HG02870 (cell line): ENCODE measurements at regions not wholly inside any gene's neighbourhood (a gene's known extent, or its start where the extent isn't known, plus 50 kb on each side); places are given as distances from the start of the nearest gene placed in this dataset.

Experiments
- ATAC-seq: cut with Tn5 transposase; IDR thresholded peaks from one replicate; pipeline ENCODE4 v1.9.1; 2021; ENCODE audit warnings: mild to moderate bottlenecking, moderate library complexity; ENCODE audit not compliant: unreplicated experiment

DNA sequence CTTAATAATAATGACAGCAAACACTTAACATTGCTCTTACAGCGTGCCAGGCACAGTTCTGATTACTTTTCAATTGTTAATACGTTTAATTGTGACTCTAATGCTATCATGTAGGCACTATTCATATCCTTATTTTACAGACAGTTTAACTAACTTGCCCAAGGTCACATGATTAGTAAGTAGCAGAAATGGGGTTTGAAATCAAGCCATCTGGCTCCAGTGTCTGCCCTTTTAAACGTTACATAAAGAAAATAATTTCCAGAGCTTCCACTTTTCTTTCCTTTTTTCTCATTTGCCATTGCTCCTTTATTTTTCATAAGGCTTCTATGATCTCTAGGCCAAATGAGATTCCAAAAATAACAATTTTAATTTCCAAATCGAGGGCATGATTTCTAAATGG is 50.6 kb upstream of the IKZF2 start:
- no peak for ATAC-seq

DNA sequence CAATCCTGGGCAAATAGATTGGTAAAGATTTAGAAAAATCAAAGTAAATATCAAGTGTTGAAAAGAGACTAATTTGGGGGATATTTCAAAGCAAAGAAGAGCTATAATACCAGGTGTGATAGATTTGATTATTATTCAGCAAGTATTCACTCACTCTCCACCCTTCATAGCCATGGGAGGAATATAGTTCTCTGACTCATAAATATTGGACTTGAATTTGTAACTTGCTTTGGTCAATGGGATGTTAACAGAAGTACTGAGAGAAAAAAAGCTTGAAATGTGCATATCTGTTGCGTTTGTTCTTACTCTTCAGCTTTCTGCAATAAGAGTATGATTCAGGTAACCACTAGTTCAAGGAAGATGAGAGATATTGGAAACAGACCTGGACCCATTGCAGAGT is 54.5 kb upstream of the IKZF2 start:
- ATAC-seq: no peak

DNA sequence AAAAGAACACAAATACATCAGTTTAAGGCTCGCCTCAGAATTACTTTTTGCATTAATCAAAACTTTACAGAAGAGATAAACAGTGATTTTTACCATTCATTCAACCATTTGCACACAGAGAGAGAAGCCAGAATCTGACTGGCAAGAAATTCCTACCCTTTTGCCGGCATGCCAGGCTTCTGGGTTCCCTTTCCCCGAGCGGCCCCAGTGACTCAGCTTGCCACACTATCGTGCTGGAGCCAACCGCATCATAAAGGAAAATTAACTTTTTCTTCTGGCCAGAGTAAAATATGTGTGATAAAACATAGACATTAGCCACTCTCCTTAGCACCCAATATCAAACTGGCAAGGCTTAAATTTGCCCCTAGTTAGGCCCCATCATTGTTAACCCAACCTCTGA is 61.8 kb upstream of the IKZF2 start:
- ATAC-seq: no peak

DNA sequence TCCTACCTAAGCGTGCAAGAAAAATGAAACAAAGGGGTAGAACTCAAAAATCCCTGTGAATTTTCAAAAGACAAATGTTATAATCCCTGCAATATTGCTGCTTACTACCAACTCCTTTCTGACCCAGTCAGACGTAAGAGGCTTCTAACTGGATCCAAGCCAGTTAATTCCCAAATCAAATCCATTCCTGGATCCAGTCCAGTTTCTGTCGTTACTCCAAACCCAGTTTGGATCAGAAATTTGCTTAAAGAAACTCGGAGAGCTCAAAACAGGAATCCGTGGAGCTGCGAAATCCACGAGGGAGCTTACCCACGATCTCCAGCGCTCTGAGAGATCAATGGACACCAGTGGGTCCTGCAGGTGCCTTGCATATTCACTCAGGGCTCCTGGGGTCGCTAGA is 62.8 kb upstream of the IKZF2 start:
- ATAC-seq: no peak

DNA sequence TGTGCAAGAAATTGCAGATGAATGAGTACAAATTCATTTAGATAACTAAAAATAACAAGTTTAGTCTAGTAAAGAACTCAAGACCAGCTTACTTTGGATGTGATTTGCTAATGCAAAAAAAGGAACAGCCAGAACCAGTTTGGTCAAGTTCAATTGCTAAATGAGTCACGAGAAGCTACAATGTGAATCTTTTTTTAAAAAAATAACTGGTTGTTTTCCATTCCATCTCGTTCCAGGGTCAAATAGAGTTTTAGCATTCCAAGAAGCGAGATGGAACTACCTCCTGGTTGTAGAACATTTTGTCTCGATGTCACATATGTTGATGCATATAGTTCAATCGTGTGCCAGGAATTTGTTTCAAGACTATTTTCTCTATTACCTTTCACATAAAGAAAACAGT is 65.0 kb upstream of the IKZF2 start:
- no peak for ATAC-seq

DNA sequence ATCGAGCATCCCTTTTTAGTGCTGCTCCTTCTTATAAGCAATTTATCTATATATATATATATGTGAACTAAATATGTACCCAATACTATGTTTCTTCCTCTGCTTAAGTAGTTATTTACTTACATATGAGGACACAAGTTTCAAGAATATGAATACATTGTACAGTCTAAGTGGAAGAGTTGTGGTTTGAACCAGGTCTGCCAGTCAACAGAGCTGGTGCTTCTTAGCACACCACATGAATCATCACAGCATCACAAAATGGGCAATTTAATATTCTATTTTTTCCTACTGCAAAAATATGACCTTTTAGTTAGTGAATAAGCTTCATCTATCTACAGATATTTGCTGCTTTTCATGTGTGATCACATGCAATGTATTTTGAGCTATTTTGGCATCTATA is 64.4 kb upstream of the SPAG16 start:
- no peak for ATAC-seq

DNA sequence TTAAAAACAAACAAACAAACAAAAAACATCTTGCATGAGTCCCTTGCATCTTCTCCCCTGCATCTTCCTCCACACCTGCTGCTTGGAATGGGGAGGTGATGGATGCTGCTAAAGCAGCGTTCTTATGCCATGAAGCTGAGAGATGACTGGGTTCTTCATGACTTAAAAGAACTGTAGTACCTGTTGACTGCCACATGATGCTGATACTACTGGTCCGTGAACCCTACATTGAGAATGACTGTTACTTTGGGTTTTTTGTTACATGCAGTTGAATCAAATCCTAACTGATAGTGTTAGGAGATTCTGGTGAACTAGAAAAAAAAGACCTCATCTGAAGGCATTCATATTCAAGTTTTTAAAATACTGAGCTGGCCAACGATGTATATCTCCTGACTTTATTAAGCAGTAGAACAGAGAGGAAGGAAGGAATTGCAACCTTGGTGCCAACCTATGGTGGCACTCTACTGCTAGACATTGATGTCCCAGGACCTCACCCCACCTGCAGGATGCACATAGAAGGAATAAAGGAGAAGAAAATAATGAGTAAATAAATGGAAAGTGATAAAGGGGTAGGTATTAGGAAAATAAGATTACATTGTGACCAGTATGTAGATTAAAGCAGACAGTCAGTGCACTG is 63.2 kb upstream of the SPAG16 start:
- no peak for ATAC-seq

DNA sequence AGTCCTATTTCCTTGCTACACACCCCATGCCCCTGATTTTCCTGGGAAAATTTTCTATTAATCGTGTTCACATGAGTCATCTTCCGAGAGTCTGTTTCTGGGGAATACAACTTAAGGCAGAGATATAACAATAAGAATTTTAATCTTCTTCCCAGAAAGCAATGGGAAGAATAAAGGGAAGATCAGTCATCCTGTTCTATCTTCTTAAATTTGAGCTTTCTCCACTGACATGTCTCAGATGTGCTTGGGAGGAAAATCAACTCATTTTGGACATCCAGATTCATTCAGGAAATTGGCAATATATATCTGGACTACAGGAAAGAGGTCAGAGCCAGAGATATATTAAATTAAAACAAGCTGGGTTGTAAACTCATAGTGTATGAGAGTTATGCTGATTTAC is 62.3 kb upstream of the SPAG16 start:
- ATAC-seq: no peak

DNA sequence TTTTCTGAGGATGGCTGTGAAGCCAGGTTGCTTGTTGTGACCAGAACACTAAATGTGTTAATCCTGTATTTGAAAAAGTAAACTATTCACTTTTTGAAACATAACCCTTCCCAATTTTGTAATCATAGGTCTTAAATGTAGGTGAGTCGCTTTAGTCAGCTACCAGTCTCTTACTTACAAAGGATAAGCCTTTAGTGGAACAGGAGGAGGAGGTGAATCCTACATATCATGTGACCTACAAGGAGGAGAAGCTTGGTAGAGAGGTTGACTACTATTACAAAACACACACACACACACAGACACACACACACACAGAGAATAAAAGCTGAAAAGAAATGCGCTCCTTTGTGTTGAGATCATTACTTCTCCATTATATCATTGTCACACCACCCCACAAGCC is 59.9 kb upstream of the SPAG16 start:
- no peak for ATAC-seq

DNA sequence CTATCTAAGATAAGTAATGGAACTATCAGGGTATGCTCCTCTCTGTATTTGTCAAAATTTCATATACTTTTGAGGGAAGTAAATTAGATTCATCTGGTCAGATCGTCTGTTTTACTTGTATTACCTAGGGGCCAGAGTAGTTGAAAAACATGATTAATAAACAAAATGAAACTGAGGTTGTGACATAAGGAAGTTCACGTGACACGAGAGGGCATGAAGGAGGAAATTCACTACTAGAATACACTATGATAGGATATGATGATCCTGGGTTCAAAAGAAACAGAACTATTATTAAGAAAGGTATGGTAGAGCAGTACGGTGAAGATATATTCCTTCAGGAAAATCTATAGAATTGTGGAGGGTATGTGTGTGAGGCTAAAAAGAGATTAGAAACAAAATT is 58.4 kb upstream of the SPAG16 start:
- no peak for ATAC-seq

DNA sequence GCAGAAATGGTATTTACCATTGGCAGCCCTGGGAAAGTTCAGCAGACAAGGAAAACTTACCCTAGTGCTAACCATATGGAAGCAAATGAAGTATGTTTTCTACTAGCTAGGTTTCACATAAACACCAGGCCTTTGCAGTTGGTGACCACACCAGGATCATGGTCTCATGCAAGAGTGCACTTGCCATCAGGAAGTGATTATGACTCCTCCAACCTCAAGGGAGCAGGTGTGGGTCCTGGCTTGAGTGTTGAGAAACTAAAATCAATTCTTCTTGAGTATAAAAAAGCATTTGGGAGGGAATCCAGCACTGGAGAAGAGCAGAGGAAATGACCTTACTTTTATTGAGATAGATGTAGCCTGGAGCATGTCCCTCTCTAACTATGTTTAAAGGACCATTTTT is 56.8 kb upstream of the SPAG16 start:
- peak; percentile 93 for ATAC-seq

DNA sequence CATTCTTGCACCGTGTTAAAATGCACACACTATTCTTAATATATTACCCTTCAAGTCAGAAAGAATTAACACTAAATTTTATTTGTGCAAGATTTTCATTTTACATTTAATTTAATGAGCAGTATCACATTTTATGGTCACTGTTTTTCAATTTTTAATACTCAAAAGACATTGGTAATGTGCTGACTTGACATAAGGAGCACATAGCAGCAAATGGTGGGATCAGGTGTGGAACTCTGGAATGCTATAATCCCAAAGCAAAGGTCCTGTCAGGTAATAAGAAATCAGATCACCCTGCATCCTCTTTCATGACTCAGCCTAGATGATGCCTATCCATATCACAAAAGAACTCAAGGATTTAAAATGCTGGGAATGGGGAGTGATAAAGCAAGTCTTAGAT is 55.6 kb upstream of the SPAG16 start:
- ATAC-seq: no peak

DNA sequence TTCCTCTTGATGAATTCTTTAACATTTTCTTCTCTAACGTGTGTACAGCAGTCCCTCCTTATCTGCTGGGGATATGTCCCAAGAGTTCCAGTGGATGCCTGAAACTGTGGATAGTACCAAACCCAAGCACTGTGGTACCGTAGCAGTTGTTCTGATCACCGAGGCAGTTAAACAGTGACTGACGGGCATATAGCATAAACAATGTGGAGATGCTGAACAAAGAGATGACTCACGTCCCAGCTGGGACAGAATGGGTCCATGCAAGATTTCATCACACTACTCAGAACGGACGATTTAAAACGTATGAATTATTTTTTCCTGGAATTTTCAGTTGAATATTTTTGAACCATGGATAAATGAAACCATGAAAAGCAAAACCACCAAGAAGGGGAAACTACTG is 54.5 kb upstream of the SPAG16 start:
- ATAC-seq: no peak

DNA sequence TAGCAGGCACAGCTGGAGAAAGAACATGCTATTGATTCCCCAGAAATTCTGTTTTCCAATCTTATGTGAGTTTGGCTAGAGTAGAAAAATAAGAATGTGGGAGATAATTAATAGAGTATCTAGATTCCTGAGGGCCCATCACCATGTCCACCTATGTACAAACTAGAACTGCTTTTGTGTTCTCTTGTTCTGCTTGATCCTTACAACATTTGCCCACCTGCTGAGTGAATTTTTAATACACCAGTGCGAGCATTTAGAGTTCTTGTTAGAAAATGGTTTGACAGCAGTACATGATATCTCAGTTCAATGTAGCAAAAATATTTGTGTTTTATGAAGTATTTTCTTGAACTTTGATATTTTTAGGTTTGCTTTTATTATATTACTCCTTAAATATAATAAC is 52.3 kb upstream of the SPAG16 start:
- no peak for ATAC-seq

DNA sequence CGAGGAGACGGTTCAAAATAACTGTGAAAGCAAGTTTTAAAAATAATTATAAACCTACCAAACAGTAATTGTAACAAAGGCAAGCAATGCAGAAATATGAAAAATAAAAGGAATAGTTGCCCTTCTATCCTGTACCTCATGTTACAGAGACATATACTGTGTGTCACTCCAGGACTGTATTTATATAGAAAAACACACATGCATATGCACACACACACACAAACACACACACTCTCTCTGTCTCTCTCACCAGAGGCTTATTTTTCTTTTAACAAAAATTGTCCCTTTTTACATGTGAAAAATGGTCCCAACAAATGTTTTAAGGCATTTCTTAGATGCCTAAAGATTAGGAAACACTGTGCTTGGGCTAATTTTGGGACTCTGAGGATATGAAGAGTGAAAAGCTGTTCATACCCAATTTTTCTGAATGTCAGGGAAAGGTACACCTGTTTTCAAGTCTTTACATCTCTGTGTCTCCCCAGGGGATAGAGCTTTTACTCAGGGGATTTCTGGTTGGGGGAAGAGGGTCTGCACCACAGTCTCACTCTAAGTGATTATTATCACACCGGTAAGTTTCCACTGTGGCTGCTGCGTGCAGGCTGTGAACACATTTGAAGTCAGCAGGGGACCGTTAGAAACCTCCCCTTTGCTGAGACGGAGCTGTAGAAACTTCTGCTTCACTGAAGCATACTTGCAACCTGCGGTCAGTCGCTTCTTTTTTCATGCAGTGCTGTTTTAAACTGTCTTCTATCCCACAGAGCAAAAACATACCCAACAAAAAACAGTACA is 51.4 kb upstream of the SPAG16 start:
- peak; percentile 92 for ATAC-seq

DNA sequence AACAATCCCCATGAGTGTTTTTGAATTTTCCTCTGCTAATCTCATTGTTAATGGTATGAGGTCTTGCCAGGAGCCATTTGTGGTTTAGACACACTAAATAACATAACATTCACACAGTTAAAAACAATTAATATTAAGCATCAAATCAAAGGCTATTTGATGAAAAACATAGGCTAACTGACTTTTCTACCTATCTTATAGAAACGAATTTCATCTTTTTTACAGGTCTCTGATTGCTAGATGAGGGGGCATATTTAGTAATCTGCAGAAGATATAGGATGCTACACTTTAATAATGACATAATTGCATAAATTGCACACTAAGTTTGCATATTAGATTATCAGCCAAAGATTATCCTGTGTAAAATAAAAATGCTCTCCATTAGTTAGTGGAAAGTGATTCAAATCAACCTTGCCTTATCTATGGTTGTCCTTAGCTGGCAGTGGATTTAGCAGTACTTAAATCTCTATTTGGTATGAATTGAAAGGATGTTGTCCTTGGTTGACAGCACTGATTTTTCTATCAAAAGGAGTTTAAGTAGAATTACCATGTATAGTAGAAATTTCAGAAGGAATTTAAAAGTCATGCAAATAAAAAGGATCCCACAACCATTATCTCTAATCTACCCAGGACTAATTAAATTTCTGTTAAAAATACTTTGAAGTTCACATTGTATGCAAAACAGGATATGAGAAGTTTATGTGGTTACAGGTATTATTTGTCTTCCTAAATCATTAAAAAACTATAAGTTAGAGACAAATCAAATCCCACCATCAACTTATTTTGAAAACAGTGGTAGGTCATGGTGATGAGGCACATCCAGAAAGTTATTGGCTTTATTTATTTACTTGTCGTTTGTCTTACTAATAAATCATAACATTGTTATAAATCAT is 50.6 kb upstream of the SPAG16 start:
- no peak for ATAC-seq
